ENCODE measurements at regions not wholly inside any gene's neighbourhood (a gene's known extent, or its start where the extent isn't known, plus 50 kb on each side); places are given as distances from the start of the nearest gene placed in this dataset.

GRCh38 chr7:116148108-116148507 is 62.2 kb upstream of the TES start:
- DNase-seq: no peak

- no peak for DNase-seq
Measured at GRCh38 chr7:116148626-116149025, 61.7 kb upstream of the TES start.

GRCh38 chr7:116150588-116150987 is 59.8 kb upstream of the TES start:
- DNase-seq: no peak

- no peak for DNase-seq
Measured at GRCh38 chr7:116152276-116152675, 58.1 kb upstream of the TES start.

- DNase-seq: no peak
Measured at GRCh38 chr7:116153050-116153449, 57.3 kb upstream of the TES start.

- DNase-seq: no peak
Measured at GRCh38 chr7:116159711-116160110, 50.6 kb upstream of the TES start.

Data from NCI-H226 (cell line).